GM18870 (cell line): ENCODE measurements at regions not wholly inside any gene's neighbourhood (a gene's known extent, or its start where the extent isn't known, plus 50 kb on each side); places are given as distances from the start of the nearest gene placed in this dataset.

Experiments used
- ATAC-seq: cut with Tn5 transposase; IDR thresholded peaks from one replicate; pipeline ENCODE4 v1.9.1; 2021; ENCODE audit warnings: moderate library complexity; ENCODE audit not compliant: unreplicated experiment

- no peak for ATAC-seq
Observed at GRCh38 chr2:17085546-17086202, 420.0 kb upstream of the CYRIA start.

- no peak for ATAC-seq
Observed at GRCh38 chr2:17084877-17085276, 419.2 kb upstream of the CYRIA start.

GRCh38 chr2:17083902-17084301 lies 418.3 kb upstream of the CYRIA start:
- no peak for ATAC-seq

GRCh38 chr2:17079262-17079661 lies 413.6 kb upstream of the CYRIA start:
- ATAC-seq = no peak

- no peak for ATAC-seq
Observed at GRCh38 chr2:17076533-17076932, 410.9 kb upstream of the CYRIA start.

- ATAC-seq = no peak
Observed at GRCh38 chr2:17070711-17071110, 405.1 kb upstream of the CYRIA start.

- ATAC-seq = no peak
Observed at GRCh38 chr2:17069564-17069963, 403.9 kb upstream of the CYRIA start.

GRCh38 chr2:17068021-17068420 lies 402.4 kb upstream of the CYRIA start:
- ATAC-seq = no peak

GRCh38 chr2:17065536-17065935 lies 399.9 kb upstream of the CYRIA start:
- ATAC-seq = no peak

- ATAC-seq = no peak
Observed at GRCh38 chr2:17061028-17061427, 395.4 kb upstream of the CYRIA start.

- ATAC-seq = no peak
Observed at GRCh38 chr2:17059458-17059857, 393.8 kb upstream of the CYRIA start.

- no peak for ATAC-seq
Observed at GRCh38 chr2:17058772-17059402, 393.3 kb upstream of the CYRIA start.

- peak; percentile 47 for ATAC-seq
Observed at GRCh38 chr2:17057109-17058017, 391.7 kb upstream of the CYRIA start.

GRCh38 chr2:17056236-17056635 lies 390.6 kb upstream of the CYRIA start:
- ATAC-seq = no peak

GRCh38 chr2:17052001-17052400 lies 386.4 kb upstream of the CYRIA start:
- no peak for ATAC-seq

GRCh38 chr2:17051538-17051937 lies 385.9 kb upstream of the CYRIA start:
- ATAC-seq = no peak

- ATAC-seq = no peak
Observed at GRCh38 chr2:17043173-17043572, 377.5 kb upstream of the CYRIA start.

- no peak for ATAC-seq
Observed at GRCh38 chr2:17036361-17036760, 370.7 kb upstream of the CYRIA start.

GRCh38 chr2:17035010-17035409 lies 369.4 kb upstream of the CYRIA start:
- ATAC-seq = no peak

GRCh38 chr2:17030047-17030446 lies 364.4 kb upstream of the CYRIA start:
- no peak for ATAC-seq

GRCh38 chr2:17012297-17012696 lies 346.7 kb upstream of the CYRIA start:
- ATAC-seq = no peak

- ATAC-seq = no peak
Observed at GRCh38 chr2:17010104-17010503, 344.5 kb upstream of the CYRIA start.
